ENCODE measurements at regions not wholly inside any gene's neighbourhood (a gene's known extent, or its start where the extent isn't known, plus 50 kb on each side); places are given as distances from the start of the nearest gene placed in this dataset.

GRCh38 chr13:34409496-34410182 lies 532.4 kb upstream of the NBEA start:
- H3K4me1 ChIP-seq, result peaks cover 0 to 16% (median 3%) of the 10 kb centered on the region in 12 donors
- H3K4me3 ChIP-seq, result no peak overlapping the region
- ATAC-seq (peak in 2 of 4 donors; percentile 40 to 46), DNase-seq (no peak)
- H3K36me3 ChIP-seq, result no peaks in the 10 kb centered on the region
- no peaks in the 10 kb centered on the region for H3K9me3 ChIP-seq
- no peaks in the 10 kb centered on the region for H3K27me3 ChIP-seq
- 55 to 66% (median 58%) methylated on average over 7 of the region's 7 CpGs for WGBS, 4 donors
- H3K27ac ChIP-seq, result peak overlapping the region in 2 of 12 donors; percentile 13 to 41
- TF ChIP-seq CTCF (IDR thresholded peaks at IDR 0.05), result no peak
- TF ChIP-seq POLR2A (IDR thresholded peaks at IDR 0.05), result no peak
- intact Hi-C loops (cut with DNase I), result no loop called here

GRCh38 chr13:34410678-34411077 lies 531.4 kb upstream of the NBEA start:
- intact Hi-C loops (cut with DNase I), result no loop called here
- no peaks in the 10 kb centered on the region for H3K9me3 ChIP-seq
- peak overlapping the region in 1 of 12 donors; percentile 2 for H3K27ac ChIP-seq
- ATAC-seq, result no peak
- H3K36me3 ChIP-seq, result no peaks in the 10 kb centered on the region
- H3K4me1 ChIP-seq, result peaks cover 0 to 16% (median 3%) of the 10 kb centered on the region in 12 donors
- DNase-seq, result no peak
- no peaks in the 10 kb centered on the region for H3K27me3 ChIP-seq
- TF ChIP-seq POLR2A (IDR thresholded peaks at IDR 0.05) (no peak), CTCF (IDR thresholded peaks at IDR 0.05) (no peak)
- H3K4me3 ChIP-seq, result no peak overlapping the region
- WGBS, 4 donors, result 60 to 77% (median 75%) methylated on average over 4 of the region's 4 CpGs

- TF ChIP-seq CTCF (IDR thresholded peaks at IDR 0.05), result no peak
- TF ChIP-seq POLR2A (IDR thresholded peaks at IDR 0.05), result no peak
- H3K9me3 ChIP-seq, result no peaks in the 10 kb centered on the region
- intact Hi-C loops (cut with DNase I), result no loop called here
- ATAC-seq (no peak), DNase-seq (no peak)
- H3K36me3 ChIP-seq, result no peaks in the 10 kb centered on the region
- H3K27ac ChIP-seq, result peak overlapping the region in 1 of 12 donors; percentile 2
- no peaks in the 10 kb centered on the region for H3K27me3 ChIP-seq
- H3K4me1 ChIP-seq, result peaks cover 0 to 16% (median 3%) of the 10 kb centered on the region in 12 donors
- 83 to 90% (median 88%) methylated on average over 1 of the region's 1 CpG for WGBS, 4 donors
- no peak overlapping the region for H3K4me3 ChIP-seq
Observed at GRCh38 chr13:34411177-34411576, 530.9 kb upstream of the NBEA start.

GRCh38 chr13:34411894-34412293 lies 530.2 kb upstream of the NBEA start:
- intact Hi-C loops (cut with DNase I), result no loop called here
- DNase-seq (no peak), ATAC-seq (no peak)
- Histone ChIP-seq H3K27ac (no peak overlapping the region), H3K36me3 (no peaks in the 10 kb centered on the region), H3K4me1 (peaks cover 0 to 20% (median 3%) of the 10 kb centered on the region in 12 donors), H3K9me3 (no peaks in the 10 kb centered on the region), H3K27me3 (no peaks in the 10 kb centered on the region), H3K4me3 (no peak overlapping the region)
- TF ChIP-seq CTCF (IDR thresholded peaks at IDR 0.05) (no peak), POLR2A (IDR thresholded peaks at IDR 0.05) (no peak)
- 73 to 87% (median 85%) methylated on average over 4 of the region's 4 CpGs for WGBS, 4 donors

All from heart left ventricle (tissue), 16 donors.